T-helper 2 cell treated with Interferon-gamma antibody and Interleukin-4, amounts not matched to agents 100 ng/mL and 5 ng/mL, for 36 hours (primary cell): ENCODE measurements at regions not wholly inside any gene's neighbourhood (a gene's known extent, or its start where the extent isn't known, plus 50 kb on each side); places are given as distances from the start of the nearest gene placed in this dataset.

ENCODE experiments used
- intact Hi-C: fragments of 100-400 bp; cut with micrococcal nuclease; formaldehyde crosslinking; loops from one replicate; pipeline ENCODE4 v1.15.1; 2023

DNA sequence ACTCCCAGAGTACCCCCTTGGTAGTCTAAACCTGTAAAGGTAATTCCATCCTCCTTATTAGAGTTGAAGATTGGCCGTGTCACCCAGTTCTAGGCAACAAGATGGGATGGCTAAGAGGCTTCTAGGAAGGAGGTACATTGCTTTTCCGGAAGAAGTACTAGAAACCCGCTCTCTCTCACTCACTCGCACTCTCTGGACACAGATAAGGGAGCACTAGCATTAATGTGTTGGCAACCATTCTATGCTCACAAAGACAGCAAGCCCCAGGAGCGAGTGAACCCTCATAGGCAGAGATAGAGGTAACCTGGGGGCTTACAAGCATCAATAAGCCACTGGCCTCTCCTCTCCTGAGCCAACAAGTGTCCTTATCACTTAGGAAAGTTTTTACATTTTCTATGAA is 503.2 kb upstream of the JARID2 start:
- intact Hi-C loops, result loop anchor here (1.0 to 5.0 kb wide), 2 partner anchors 7 to 465 kb away; no protein-coding TSS in a partner anchor

DNA sequence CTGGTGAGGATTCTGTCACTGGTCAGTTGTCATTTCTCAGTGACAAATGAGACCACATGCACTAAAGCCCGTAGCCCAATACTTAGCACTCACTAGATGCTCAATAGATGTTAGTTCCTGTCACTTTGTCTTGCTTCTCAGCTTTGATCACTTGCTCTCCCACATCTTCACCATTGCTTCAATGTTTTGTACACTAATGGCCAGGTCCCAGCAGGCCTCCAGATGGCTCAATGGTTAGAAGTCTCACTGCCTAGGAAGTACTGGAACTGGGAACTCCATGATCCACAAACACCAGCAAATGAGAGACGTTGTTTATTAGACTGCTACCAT is 502.8 kb upstream of the JARID2 start:
- intact Hi-C loops, result loop anchor here (1.0 to 5.0 kb wide), 2 partner anchors 8 to 466 kb away; no protein-coding TSS in a partner anchor

- intact Hi-C loops, result loop anchor here (1.0 to 5.0 kb wide), 2 partner anchors 8 to 466 kb away; no protein-coding TSS in a partner anchor
These were observed 502.2 kb upstream of the JARID2 start for GRCh38 chr6:14743474-14744211.

GRCh38 chr6:14744212-14744556 is 501.7 kb upstream of the JARID2 start:
- intact Hi-C loops, result loop anchor here (5.0 kb wide), 1 partner anchor 467 kb away; no protein-coding TSS in a partner anchor

GRCh38 chr6:14746139-14746837 is 499.6 kb upstream of the JARID2 start:
- intact Hi-C loops, result loop anchor here (5.0 kb wide), 2 partner anchors 34 to 131 kb away; no protein-coding TSS in a partner anchor

GRCh38 chr6:14747881-14748520 is 497.9 kb upstream of the JARID2 start:
- intact Hi-C loops, result loop anchor here (5.0 kb wide), 2 partner anchors 36 to 129 kb away; no protein-coding TSS in a partner anchor

- intact Hi-C loops, result loop anchor here (5.0 kb wide), 2 partner anchors 36 to 129 kb away; no protein-coding TSS in a partner anchor
These were observed 497.2 kb upstream of the JARID2 start for GRCh38 chr6:14748679-14749078.

- intact Hi-C loops, result no loop called here
These were observed 495.7 kb upstream of the JARID2 start for GRCh38 chr6:14750059-14750661.

- intact Hi-C loops, result no loop called here
These were observed 494.2 kb upstream of the JARID2 start for GRCh38 chr6:14751645-14752175.

GRCh38 chr6:14754751-14755513 is 490.9 kb upstream of the JARID2 start:
- intact Hi-C loops, result no loop called here

GRCh38 chr6:14756340-14756739 is 489.5 kb upstream of the JARID2 start:
- intact Hi-C loops, result no loop called here

- intact Hi-C loops, result no loop called here
These were observed 488.9 kb upstream of the JARID2 start for GRCh38 chr6:14757014-14757413.

GRCh38 chr6:14757418-14757817 is 488.5 kb upstream of the JARID2 start:
- intact Hi-C loops, result no loop called here

GRCh38 chr6:14758421-14759081 is 487.3 kb upstream of the JARID2 start:
- intact Hi-C loops, result no loop called here

- intact Hi-C loops, result no loop called here
These were observed 485.7 kb upstream of the JARID2 start for GRCh38 chr6:14759976-14760672.

DNA sequence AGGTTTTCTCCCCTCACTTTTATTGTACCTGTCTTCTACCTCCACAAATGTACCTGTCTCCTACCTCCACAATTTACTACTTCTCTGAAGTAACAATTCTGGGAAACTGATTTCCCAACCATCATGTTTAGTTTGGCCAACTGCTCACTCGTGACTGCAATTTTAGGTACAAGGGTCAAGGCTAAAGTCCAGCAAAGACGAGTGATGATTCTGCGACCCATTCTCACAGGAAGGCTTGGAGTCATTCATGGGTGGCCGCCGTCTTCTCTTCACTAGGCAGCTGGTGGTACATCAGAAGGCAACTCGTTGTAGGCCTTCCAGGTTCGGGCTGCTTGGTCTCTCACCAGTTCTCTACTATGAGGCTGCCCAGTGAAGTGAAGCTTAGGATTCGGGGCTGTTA is 483.8 kb upstream of the JARID2 start:
- intact Hi-C loops, result no loop called here

- intact Hi-C loops, result no loop called here
These were observed 482.7 kb upstream of the JARID2 start for GRCh38 chr6:14763139-14763538.

DNA sequence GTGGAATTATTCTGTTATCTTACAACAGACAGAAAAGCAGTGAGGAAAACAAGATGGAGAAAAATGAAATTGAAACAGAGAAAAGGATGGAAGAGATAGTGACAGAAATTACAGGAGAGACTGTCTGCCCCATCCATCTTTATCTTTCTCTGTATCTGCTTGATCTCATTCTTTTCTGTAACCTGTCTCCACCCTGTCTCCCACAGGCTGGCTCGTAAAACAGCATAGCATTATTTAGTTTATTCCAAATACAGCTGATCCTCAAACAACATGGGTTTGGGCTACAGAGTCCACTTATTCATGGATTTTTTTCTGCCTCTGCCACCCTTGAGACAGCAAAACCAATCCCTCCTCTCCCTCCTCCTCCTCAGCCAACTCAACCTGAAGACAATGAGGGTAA is 482.3 kb upstream of the JARID2 start:
- intact Hi-C loops, result no loop called here

GRCh38 chr6:14765106-14765505 is 480.8 kb upstream of the JARID2 start:
- intact Hi-C loops, result no loop called here
